ENCODE measurements at regions not wholly inside any gene's neighbourhood (a gene's known extent, or its start where the extent isn't known, plus 50 kb on each side); places are given as distances from the start of the nearest gene placed in this dataset.

DNA sequence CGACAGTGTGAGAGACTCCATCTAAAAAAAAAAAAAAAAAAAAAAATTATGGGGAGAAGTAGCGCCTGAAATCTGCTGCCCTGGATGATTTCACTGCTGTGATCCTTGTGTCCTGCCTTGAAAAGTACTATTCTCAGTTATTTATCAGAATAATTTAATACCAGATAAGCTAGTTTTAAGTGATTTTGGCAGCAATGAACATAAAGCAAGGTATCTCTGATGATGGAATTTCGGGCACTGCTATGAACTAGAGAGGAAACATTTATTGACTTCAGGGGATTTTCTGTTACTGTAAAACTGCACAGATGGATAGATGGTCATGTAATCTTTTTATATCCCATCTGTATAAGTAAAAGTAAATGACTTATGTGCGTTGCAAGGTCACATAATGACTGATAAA is 619.1 kb upstream of the ANKRD30A start:
- DNase-seq (ENCODE audit: low read depth in 4 of 4, low spot score in 3 of 4): no peak

- DNase-seq (ENCODE audit: low read depth in 4 of 4, low spot score in 3 of 4): no peak
Measured at GRCh38 chr10:36504758-36505157, 620.6 kb upstream of the ANKRD30A start.

- DNase-seq (ENCODE audit: low read depth in 4 of 4, low spot score in 3 of 4): no peak
Measured at GRCh38 chr10:36500266-36500665, 625.1 kb upstream of the ANKRD30A start.

DNA sequence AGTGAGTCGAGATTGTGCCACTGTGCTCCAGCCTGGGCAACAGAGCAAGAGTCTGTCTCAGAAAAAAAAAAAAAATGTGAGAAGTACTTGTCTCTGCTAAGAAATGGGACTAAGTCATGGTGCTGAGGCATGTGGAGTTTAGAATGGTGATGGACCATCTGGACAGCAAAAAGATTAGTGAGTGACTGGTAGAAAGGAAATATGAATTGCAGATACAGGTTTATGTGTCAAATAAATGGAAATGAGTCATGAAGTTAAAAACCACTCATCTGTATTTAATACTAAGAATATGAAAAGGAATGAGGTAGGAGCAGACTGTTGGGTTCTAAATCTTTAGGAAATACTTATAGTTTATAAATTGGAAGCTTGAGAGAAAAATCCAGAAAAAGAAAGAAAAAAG is 625.7 kb upstream of the ANKRD30A start:
- DNase-seq (ENCODE audit: low read depth in 4 of 4, low spot score in 3 of 4): no peak

- DNase-seq (ENCODE audit: low read depth in 4 of 4, low spot score in 3 of 4): no peak
Measured at GRCh38 chr10:36496758-36497157, 628.6 kb upstream of the ANKRD30A start.

GRCh38 chr10:36494371-36494770 is 631.0 kb upstream of the ANKRD30A start:
- no peak for DNase-seq (ENCODE audit: low read depth in 4 of 4, low spot score in 3 of 4)

DNA sequence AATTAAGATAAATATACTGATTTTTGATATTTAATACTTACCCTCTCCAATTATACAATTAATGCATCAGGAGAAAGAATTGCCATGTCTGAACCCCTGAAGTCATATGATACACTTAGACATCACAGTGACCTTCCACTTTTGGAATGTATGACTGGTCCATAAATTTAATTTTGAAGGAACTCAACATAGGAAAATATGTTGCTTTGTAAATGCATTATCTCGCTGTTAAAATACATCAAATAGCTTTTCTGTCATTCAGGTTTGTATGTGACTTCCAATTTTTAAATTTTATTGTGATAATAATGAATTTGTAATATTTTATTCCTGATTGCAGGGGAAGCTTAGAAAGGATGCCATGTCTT is 631.9 kb upstream of the ANKRD30A start:
- no peak for DNase-seq (ENCODE audit: low read depth in 4 of 4, low spot score in 3 of 4)

DNA sequence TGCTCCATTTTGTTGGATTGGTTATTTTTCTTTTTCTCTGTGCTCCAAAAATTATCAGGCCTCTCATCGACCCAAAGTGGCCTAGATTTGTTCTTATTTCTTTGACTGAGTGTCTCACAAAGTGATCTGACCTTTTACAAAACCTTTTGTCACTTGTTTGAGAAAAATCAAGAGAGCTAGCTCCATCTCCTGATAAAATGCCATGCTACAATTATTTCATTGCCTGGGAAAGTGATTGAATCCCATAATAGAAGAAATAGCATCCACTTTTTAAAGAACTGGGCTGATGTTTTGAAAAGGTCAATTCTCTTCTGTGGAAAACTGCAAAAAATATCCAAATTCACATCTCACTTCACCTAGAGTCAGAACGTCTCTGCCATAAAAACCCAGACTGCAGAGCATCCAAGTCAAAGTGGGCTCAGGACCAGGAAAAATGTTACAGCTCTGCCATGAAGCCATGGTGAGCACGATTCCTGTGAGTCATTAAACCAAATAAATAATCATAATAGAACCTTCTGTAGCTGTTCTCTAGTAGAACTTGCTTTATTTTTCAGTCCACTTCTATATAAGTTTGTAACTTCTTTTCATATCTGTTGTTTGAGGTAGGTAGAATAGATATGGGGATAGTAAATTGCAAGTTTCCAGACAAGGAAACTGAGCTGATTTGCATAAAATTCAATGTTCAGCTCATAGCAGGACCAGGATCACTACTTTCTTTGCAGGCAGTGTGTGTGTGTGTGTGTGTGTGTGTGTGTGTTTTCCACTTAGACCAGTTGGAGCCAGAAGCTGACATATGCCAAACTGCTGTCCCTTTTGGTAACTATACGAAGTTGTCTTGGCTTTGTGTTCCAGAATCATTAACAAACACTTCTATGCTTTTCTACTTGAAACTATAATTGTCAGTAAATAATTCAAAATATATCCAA is 632.5 kb upstream of the ANKRD30A start:
- no peak for DNase-seq (ENCODE audit: low read depth in 4 of 4, low spot score in 3 of 4)

DNA sequence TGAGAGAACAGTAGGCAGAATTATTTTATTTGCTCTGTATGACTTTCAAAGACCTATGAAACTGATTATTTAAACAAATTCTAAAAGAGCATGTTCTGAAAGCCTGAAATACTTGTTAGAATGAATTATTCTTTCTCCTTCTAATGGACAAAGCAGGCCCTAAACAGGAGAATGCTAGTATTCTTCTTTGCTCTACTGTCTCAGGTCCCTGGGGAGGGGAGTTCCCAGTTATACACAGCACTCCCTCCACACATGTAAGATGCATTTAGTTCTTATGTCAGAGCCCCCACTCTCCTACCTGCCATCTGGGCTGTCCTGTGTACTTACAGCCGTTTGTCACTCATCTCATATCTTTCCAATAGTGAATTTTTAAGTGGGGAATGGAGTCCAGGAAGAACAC is 633.5 kb upstream of the ANKRD30A start:
- DNase-seq (ENCODE audit: low read depth in 4 of 4, low spot score in 3 of 4): no peak

- DNase-seq (ENCODE audit: low read depth in 4 of 4, low spot score in 3 of 4): peak in 1 of 4 donors; percentile 29
Measured at GRCh38 chr10:36489611-36490228, 635.7 kb upstream of the ANKRD30A start.

GRCh38 chr10:36489181-36489580 is 636.2 kb upstream of the ANKRD30A start:
- DNase-seq (ENCODE audit: low read depth in 4 of 4, low spot score in 3 of 4): no peak

DNA sequence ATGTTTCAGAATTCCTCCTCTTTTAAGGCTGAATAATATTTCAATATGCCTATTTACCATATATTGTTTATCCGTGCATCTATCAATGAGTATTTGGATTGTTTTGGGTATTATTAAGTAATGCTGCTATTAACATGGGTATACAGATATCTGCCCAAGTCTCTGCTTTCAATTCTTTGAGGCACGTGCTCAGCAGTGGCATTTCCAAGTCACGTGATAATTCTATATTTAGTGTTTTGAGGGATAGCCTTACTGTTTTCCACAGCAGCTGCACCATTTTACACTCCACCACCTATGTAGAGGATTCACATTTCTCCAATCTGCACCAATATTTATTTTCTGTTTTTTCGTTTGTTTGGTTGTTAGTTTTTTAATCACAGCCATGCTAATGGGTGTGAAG is 636.8 kb upstream of the ANKRD30A start:
- DNase-seq (ENCODE audit: low read depth in 4 of 4, low spot score in 3 of 4): no peak

GRCh38 chr10:36479073-36479472 is 646.3 kb upstream of the ANKRD30A start:
- no peak for DNase-seq (ENCODE audit: low read depth in 4 of 4, low spot score in 3 of 4)

DNA sequence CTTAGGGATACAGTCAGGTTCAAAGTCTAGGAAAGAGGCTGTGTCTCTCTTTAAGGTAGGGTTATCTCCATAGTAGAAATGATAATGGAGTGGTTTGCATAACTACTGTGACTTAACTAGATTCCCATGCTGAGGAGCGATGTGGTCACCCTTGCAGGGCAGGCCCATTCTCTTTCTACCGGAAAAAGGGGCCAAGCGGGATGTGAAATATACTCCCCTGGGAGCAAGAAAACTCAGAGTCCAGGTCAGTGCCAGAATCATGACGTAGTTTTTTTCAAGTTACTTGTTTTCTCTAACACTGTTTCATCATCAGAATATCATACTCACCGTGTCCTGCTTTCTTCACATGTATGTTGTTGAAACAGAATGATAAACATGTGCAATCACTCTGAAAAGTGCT is 649.0 kb upstream of the ANKRD30A start:
- DNase-seq (ENCODE audit: low read depth in 4 of 4, low spot score in 3 of 4): no peak

GRCh38 chr10:36475746-36476145 is 649.7 kb upstream of the ANKRD30A start:
- no peak for DNase-seq (ENCODE audit: low read depth in 4 of 4, low spot score in 3 of 4)

DNA sequence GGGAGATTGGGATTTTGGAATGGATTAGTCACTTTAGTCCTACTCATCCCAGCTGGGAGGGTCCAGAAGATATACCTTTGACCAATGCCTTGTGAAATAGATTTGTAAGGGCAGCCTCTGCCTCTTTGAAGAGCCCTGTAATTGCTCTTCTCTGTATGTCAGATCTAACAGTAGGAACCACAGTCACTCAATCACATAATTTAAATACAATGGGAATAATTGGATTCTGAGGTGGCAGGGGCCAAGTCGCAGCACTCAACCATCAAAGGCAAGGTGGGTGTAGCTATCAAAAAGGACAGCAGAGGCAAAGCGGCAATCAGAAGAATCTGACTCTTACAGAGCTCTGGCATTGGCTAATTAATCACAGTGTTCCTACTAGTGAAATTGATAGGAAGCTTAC is 650.9 kb upstream of the ANKRD30A start:
- no peak for DNase-seq (ENCODE audit: low read depth in 4 of 4, low spot score in 3 of 4)

- DNase-seq (ENCODE audit: low read depth in 4 of 4, low spot score in 3 of 4): no peak
Measured at GRCh38 chr10:36473122-36473521, 652.3 kb upstream of the ANKRD30A start.

GRCh38 chr10:36469585-36469984 is 655.8 kb upstream of the ANKRD30A start:
- DNase-seq (ENCODE audit: low read depth in 4 of 4, low spot score in 3 of 4): no peak

- DNase-seq (ENCODE audit: low read depth in 4 of 4, low spot score in 3 of 4): no peak
Measured at GRCh38 chr10:36468620-36469019, 656.8 kb upstream of the ANKRD30A start.

GRCh38 chr10:36465604-36466379 is 659.6 kb upstream of the ANKRD30A start:
- no peak for DNase-seq (ENCODE audit: low read depth in 4 of 4, low spot score in 3 of 4)

GRCh38 chr10:36464291-36464690 is 661.1 kb upstream of the ANKRD30A start:
- DNase-seq (ENCODE audit: low read depth in 4 of 4, low spot score in 3 of 4): no peak
